AG09309 (cell line): ENCODE measurements at regions not wholly inside any gene's neighbourhood (a gene's known extent, or its start where the extent isn't known, plus 50 kb on each side); places are given as distances from the start of the nearest gene placed in this dataset.

Source experiments
- DNase-seq: peaks from one replicate; pipeline ENCODE4 v3.0.0-alpha.2; 2010; ENCODE audit warnings: low read depth
- H3K4me3 ChIP-seq: 2 replicates; pipeline ENCODE4 v1.5.1; 2011; ENCODE audit warnings: mild to moderate bottlenecking, low read depth, low read length, moderate library complexity; ENCODE audit not compliant: control insufficient read depth
- CTCF ChIP-seq: IDR thresholded peaks from 2 replicates; pipeline ENCODE4 v1.5.1; 2011; ENCODE audit warnings: mild to moderate bottlenecking, low read depth, low read length, inconsistent platforms; ENCODE audit not compliant: insufficient read depth, control insufficient read depth; ENCODE audit errors: missing control alignments

- H3K4me3 ChIP-seq: no peak overlapping the region
- TF ChIP-seq CTCF: no peak
- no peak for DNase-seq
Observed at GRCh38 chr2:183984871-183985270, 613.5 kb upstream of the ZNF804A start.

GRCh38 chr2:183991968-183992367 is 606.4 kb upstream of the ZNF804A start:
- no peak for TF ChIP-seq CTCF
- DNase-seq: no peak
- H3K4me3 ChIP-seq: no peak overlapping the region

- DNase-seq: no peak
- H3K4me3 ChIP-seq: no peak overlapping the region
- no peak for TF ChIP-seq CTCF
Observed at GRCh38 chr2:183993052-183993451, 605.3 kb upstream of the ZNF804A start.

GRCh38 chr2:183995632-183996031 is 602.7 kb upstream of the ZNF804A start:
- TF ChIP-seq CTCF: no peak
- DNase-seq: no peak
- no peak overlapping the region for H3K4me3 ChIP-seq

GRCh38 chr2:183996825-183997793 is 601.2 kb upstream of the ZNF804A start:
- no peak for DNase-seq
- H3K4me3 ChIP-seq: no peak overlapping the region
- no peak for TF ChIP-seq CTCF

GRCh38 chr2:183998041-183998796 is 600.1 kb upstream of the ZNF804A start:
- no peak overlapping the region for H3K4me3 ChIP-seq
- TF ChIP-seq CTCF: no peak

More at GRCh38 chr2:183998041-183998796, 600.1 kb upstream of the ZNF804A start:
- no peak for DNase-seq
